Naive thymus-derived CD8-positive, alpha-beta T cell (primary cell): ENCODE measurements at regions not wholly inside any gene's neighbourhood (a gene's known extent, or its start where the extent isn't known, plus 50 kb on each side); places are given as distances from the start of the nearest gene placed in this dataset.

Experiments used
- ATAC-seq, 2 donors: fragments of 150-1000 bp; cut with Tn5 transposase in 1 of 2; sonication (Bioruptor Pico), chemical (Tn5 transposase) in 1 of 2; 1 replicate in 1 of 2; 2 replicates in 1 of 2; pipeline ENCODE4 v1.10.0; 2021; ENCODE audit warnings: mild to moderate bottlenecking in 2 of 2, moderate library complexity in 2 of 2
- POLR2A ChIA-PET: fragments of 350-600 bp; sonication (Branson Sonifier 250); formaldehyde crosslinking; loops from one replicate; lab custom pipeline; 2021; ENCODE audit warnings: antibody characterized with exemption; lab: Charles Lee
- DNase-seq, 10 donors: peaks; one replicate each; pipeline versions ENCODE4 v3.0.0 to v3.0.0-alpha.2; 2020 to 2022
- H3K27ac Mint-ChIP-seq, 10 donors: one replicate each; pipeline ENCODE4 v1.8.0; 2020 to 2022; ENCODE audit warnings: mild to moderate bottlenecking in 10 of 10, mixed read lengths in 10 of 10, moderate library complexity in 4 of 10, inconsistent platforms in 1 of 10
- H3K27me3 Mint-ChIP-seq, 5 donors: one replicate each; pipeline ENCODE4 v1.8.0; 2021 to 2022; ENCODE audit warnings: mixed read lengths in 5 of 5
- H3K36me3 Mint-ChIP-seq, 3 donors: one replicate each; pipeline ENCODE4 v1.8.0; 2020 to 2022; ENCODE audit warnings: mixed read lengths in 3 of 3, mild to moderate bottlenecking in 2 of 3, inconsistent platforms in 1 of 3
- H3K4me1 Mint-ChIP-seq, 4 donors: one replicate each; pipeline ENCODE4 v1.8.0; 2021 to 2022; ENCODE audit warnings: mixed read lengths in 4 of 4
- H3K4me3 Mint-ChIP-seq, 10 donors: one replicate each; pipeline ENCODE4 v1.8.0; 2020 to 2022; ENCODE audit warnings: mild to moderate bottlenecking in 10 of 10, mixed read lengths in 10 of 10, moderate library complexity in 6 of 10, inconsistent platforms in 1 of 10
- H3K9me3 Mint-ChIP-seq, 9 donors: one replicate each; pipeline ENCODE4 v1.8.0; 2020 to 2022; ENCODE audit warnings: mixed read lengths in 9 of 9, mild to moderate bottlenecking in 3 of 9, inconsistent platforms in 1 of 9, moderate library complexity in 1 of 9

GRCh38 chr2:885230-886071 lies 65.2 kb upstream of the SNTG2 start:
- Mint-ChIP-seq H3K27ac (no peak overlapping the region), H3K36me3 (no peaks in the 10 kb centered on the region), H3K9me3 (peaks cover 0 to 3% (median 0%) of the 10 kb centered on the region in 9 donors), H3K4me1 (peaks cover 0 to 3% (median 0%) of the 10 kb centered on the region in 4 donors), H3K4me3 (no peak overlapping the region), H3K27me3 (peaks cover 16 to 56% (median 35%) of the 10 kb centered on the region in 5 donors)
- DNase-seq = no peak
- POLR2A ChIA-PET = no interaction called here
- ATAC-seq = no peak

DNA sequence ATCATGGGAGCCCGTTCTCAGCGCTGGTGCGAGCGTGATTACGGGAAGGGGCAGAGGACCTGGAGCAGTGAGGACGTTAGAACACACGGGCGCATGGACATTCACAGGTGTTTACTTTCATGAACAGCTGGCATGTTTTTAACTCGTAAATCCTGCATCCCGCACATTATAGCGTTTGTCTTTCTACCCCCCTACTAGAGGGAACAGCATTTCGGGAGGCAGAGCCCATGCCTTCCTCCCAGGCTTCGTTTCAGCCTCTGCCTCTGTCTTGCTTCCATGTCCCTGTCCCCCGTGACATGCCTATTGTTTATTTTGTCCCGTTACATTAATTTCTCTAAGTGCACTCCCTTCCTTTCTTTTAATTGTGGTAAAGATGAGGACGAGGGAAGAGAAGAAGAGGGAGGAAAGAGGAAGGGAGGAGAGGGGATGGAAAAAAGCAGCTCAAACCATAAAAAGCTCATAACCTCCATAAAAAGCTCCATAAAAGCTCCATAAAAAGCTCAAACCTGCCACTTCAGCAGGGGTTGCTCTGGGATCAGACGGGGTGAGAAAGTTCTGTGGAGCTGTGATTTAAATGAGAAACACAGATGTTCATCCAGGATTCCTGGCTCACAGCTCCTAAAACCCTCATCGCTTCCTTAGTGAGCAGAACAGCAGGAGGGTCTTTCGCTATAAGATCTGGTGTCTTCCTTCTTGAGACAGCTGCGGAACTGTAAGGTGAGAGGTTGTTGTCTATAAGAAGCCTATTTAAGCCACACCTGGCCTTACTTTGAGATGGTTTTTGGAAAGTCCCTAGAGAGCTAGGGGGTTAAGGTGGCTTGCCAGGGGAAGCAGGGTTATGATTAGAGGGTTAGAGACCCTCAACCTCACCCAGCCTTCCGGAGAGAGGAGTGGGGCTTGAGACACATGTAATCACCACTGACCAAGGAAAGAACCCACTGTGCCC lies 66.6 kb upstream of the SNTG2 start:
- H3K4me1 Mint-ChIP-seq = peaks cover 0 to 3% (median 0%) of the 10 kb centered on the region in 4 donors
- H3K27ac Mint-ChIP-seq = no peak overlapping the region
- peaks cover 0 to 7% (median 0%) of the 10 kb centered on the region in 9 donors for H3K9me3 Mint-ChIP-seq
- H3K36me3 Mint-ChIP-seq = no peaks in the 10 kb centered on the region
- no peak overlapping the region for H3K4me3 Mint-ChIP-seq
- POLR2A ChIA-PET = no interaction called here
- H3K27me3 Mint-ChIP-seq = peaks cover 8 to 52% (median 31%) of the 10 kb centered on the region in 5 donors
- no peak for ATAC-seq
- no peak for DNase-seq

- Mint-ChIP-seq H3K27me3 (peaks cover 8 to 52% (median 35%) of the 10 kb centered on the region in 5 donors), H3K27ac (no peak overlapping the region), H3K9me3 (peaks cover 0 to 7% (median 0%) of the 10 kb centered on the region in 9 donors), H3K4me3 (no peak overlapping the region), H3K36me3 (no peaks in the 10 kb centered on the region), H3K4me1 (peaks cover 0 to 3% (median 0%) of the 10 kb centered on the region in 4 donors)
- POLR2A ChIA-PET = no interaction called here
- ATAC-seq = no peak
- DNase-seq = no peak
Measured at GRCh38 chr2:883260-883802, 67.3 kb upstream of the SNTG2 start.

GRCh38 chr2:881204-881918 lies 69.3 kb upstream of the SNTG2 start:
- Mint-ChIP-seq H3K36me3 (no peaks in the 10 kb centered on the region), H3K4me1 (peaks cover 0 to 3% (median 0%) of the 10 kb centered on the region in 4 donors), H3K4me3 (no peak overlapping the region), H3K27me3 (peaks cover 8 to 52% (median 25%) of the 10 kb centered on the region in 5 donors), H3K27ac (no peak overlapping the region), H3K9me3 (peaks cover 0 to 7% (median 0%) of the 10 kb centered on the region in 9 donors)
- ATAC-seq (no peak), DNase-seq (no peak)
- POLR2A ChIA-PET = no interaction called here

DNA sequence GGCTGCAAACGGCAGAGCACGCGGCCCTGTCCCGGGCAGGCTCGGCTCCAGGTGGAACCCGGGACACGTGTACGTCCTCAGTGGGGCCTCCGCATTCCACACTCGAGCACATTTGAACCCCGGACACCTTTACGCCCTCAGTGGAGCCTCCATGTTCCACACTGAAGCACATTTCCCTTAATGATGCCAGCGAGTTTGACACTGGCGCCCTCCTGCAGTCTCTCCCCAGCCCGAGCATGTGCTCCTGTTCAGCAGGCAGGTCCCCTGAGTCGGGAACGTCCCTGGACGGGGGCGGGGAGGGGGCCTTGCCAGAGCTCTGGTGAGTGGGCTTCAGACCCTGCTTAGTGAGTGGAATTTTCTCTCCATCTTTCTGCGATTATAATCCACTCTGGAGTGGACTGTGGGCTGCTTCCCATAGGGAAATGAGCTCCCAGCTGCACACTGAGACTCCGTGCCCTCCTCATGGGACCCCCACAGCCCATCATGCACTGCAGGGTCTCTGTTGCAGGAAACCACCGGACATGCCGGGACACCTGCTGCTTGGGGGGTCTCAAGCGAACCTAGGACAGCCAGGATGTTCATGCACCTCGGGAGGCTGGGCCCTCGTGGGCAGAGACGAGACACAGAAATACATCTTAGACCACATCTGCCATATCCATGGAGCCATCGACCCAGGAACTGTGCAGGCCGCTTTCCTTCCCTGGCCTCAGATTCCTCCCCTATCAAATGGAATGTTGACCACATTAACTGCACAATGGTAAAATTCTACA lies 70.3 kb upstream of the SNTG2 start:
- H3K36me3 Mint-ChIP-seq = no peaks in the 10 kb centered on the region
- DNase-seq (no peak), ATAC-seq (no peak)
- H3K27ac Mint-ChIP-seq = no peak overlapping the region
- H3K9me3 Mint-ChIP-seq = peaks cover 0 to 7% (median 0%) of the 10 kb centered on the region in 9 donors
- POLR2A ChIA-PET = no interaction called here
- H3K27me3 Mint-ChIP-seq = peaks cover 8 to 50% (median 21%) of the 10 kb centered on the region in 5 donors
- H3K4me1 Mint-ChIP-seq = peaks cover 0 to 3% (median 0%) of the 10 kb centered on the region in 4 donors
- H3K4me3 Mint-ChIP-seq = no peak overlapping the region

GRCh38 chr2:879540-879939 lies 71.1 kb upstream of the SNTG2 start:
- POLR2A ChIA-PET = no interaction called here
- H3K36me3 Mint-ChIP-seq = no peaks in the 10 kb centered on the region
- peaks cover 0 to 7% (median 0%) of the 10 kb centered on the region in 9 donors for H3K9me3 Mint-ChIP-seq
- no peak for ATAC-seq
- H3K27me3 Mint-ChIP-seq = peaks cover 4 to 42% (median 14%) of the 10 kb centered on the region in 5 donors
- no peak overlapping the region for H3K4me3 Mint-ChIP-seq
- H3K27ac Mint-ChIP-seq = no peak overlapping the region
- no peak for DNase-seq
- H3K4me1 Mint-ChIP-seq = peaks cover 0 to 2% (median 0%) of the 10 kb centered on the region in 4 donors

GRCh38 chr2:878245-878930 lies 72.3 kb upstream of the SNTG2 start:
- ATAC-seq (no peak), DNase-seq (no peak)
- Mint-ChIP-seq H3K27me3 (peaks cover 3 to 30% (median 8%) of the 10 kb centered on the region in 5 donors), H3K27ac (no peak overlapping the region), H3K36me3 (no peaks in the 10 kb centered on the region), H3K9me3 (peaks cover 0 to 7% (median 0%) of the 10 kb centered on the region in 9 donors), H3K4me3 (no peak overlapping the region), H3K4me1 (no peaks in the 10 kb centered on the region)
- POLR2A ChIA-PET = no interaction called here

GRCh38 chr2:877747-878146 lies 72.9 kb upstream of the SNTG2 start:
- Mint-ChIP-seq H3K36me3 (no peaks in the 10 kb centered on the region), H3K9me3 (peaks cover 0 to 6% (median 0%) of the 10 kb centered on the region in 9 donors), H3K27me3 (peaks cover 2 to 24% (median 6%) of the 10 kb centered on the region in 5 donors), H3K4me1 (no peaks in the 10 kb centered on the region), H3K27ac (no peak overlapping the region), H3K4me3 (no peak overlapping the region)
- DNase-seq (no peak), ATAC-seq (no peak)
- POLR2A ChIA-PET = no interaction called here

DNA sequence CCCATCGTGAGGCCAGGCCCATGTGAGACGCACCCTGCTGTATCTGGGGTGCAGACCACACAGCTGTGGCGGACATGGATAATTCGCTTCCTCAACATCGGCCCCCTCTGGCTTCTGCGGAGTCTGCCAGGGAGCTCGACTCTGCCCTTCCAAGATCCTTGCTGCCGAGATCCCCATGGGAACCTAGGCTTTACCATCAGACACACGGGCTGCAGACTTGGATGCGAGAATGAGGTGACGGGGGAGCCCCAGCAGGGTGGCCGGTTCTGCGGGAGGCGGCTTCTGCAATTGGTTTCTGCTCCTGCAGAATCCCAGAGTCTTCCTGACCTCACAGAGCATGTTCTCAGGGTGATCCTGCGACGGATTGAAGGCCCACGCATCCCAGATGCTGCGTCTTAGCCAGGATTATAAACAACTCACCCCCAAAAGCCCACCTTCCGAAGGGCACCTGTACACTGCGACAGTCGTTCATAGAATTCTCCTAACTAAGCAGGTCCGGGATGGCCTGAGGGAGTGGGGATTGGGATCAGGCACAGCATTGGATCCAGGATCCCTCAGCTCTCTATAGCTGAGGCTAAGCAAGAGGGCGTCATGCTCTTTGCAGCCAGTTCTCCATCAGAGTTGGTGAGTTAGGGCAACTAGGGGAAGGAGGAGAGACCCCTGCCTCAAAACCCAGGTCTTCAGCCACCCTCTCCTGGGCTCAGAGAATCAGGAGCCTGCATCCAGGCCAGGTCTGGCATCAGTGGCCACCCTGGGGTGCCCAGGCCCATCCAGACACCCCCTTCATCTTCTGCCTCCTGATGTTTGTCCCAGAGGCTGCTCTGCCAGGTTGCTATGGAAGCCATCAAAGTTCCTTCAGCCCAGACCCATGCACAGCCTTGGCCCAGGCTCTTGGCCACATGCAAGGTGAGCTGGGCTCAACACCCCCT lies 74.7 kb upstream of the SNTG2 start:
- DNase-seq (no peak), ATAC-seq (no peak)
- H3K27ac Mint-ChIP-seq = no peak overlapping the region
- no peak overlapping the region for H3K4me3 Mint-ChIP-seq
- H3K27me3 Mint-ChIP-seq = peaks cover 3 to 23% (median 6%) of the 10 kb centered on the region in 5 donors
- H3K9me3 Mint-ChIP-seq = peaks cover 0 to 5% (median 0%) of the 10 kb centered on the region in 9 donors
- no peaks in the 10 kb centered on the region for H3K36me3 Mint-ChIP-seq
- POLR2A ChIA-PET = no interaction called here
- peaks cover 0 to 1% (median 0%) of the 10 kb centered on the region in 4 donors for H3K4me1 Mint-ChIP-seq
